Fibroblast of pulmonary artery (primary cell): ENCODE measurements at regions not wholly inside any gene's neighbourhood (a gene's known extent, or its start where the extent isn't known, plus 50 kb on each side); places are given as distances from the start of the nearest gene placed in this dataset.
A peak's percentile ranks its signal among the peaks of the same experiment; 100 is the strongest.

Experiments used
- DNase-seq: peaks from one replicate; pipeline ENCODE4 v3.0.0-alpha.2; 2010; ENCODE audit warnings: low read depth
- H3K4me3 ChIP-seq: replicated peaks from 2 replicates; pipeline ENCODE4 v1.5.1; 2011; ENCODE audit warnings: low read depth, mild to moderate bottlenecking, control low read depth, low read length, moderate library complexity
- TF ChIP-seq, protein P1 (sequence below): IDR thresholded peaks from 2 replicates; pipeline ENCODE4 v1.5.1; 2011; ENCODE audit warnings: mild to moderate bottlenecking, control low read depth, low read length, inconsistent platforms; ENCODE audit errors: missing control alignments

DNA sequence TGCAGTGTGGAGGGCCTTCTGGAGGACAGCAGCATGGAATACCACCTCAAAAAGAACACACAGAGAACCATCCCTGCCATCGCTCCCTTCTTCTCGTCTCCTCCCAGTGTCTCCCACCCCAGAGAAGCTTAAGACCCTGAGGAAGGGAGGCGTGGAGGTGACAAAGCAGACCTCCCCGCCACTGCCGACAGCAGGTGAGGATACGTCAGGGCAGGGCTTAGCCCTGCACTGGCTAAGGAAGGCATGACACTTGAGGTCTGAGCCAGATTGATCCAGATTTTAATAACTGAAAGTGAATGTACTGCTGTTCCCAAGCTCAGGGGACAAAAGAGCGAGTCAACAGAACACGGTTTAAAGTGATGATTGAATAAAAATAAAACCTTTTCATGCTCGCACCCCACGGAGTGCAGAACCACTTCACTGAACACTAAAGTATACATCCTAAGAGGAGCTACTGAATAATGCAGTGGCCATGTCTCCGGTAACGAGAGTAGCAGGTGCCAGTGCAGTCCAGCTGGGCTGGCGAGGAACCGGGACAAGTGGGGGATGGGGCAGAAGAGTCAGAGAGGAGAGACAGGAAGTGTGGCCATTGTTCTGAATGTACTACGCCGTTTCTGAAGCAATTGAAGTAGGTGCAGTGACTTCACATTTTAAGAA lies 391.0 kb downstream of the CDH2 start:
- TF ChIP-seq, protein P1, sequence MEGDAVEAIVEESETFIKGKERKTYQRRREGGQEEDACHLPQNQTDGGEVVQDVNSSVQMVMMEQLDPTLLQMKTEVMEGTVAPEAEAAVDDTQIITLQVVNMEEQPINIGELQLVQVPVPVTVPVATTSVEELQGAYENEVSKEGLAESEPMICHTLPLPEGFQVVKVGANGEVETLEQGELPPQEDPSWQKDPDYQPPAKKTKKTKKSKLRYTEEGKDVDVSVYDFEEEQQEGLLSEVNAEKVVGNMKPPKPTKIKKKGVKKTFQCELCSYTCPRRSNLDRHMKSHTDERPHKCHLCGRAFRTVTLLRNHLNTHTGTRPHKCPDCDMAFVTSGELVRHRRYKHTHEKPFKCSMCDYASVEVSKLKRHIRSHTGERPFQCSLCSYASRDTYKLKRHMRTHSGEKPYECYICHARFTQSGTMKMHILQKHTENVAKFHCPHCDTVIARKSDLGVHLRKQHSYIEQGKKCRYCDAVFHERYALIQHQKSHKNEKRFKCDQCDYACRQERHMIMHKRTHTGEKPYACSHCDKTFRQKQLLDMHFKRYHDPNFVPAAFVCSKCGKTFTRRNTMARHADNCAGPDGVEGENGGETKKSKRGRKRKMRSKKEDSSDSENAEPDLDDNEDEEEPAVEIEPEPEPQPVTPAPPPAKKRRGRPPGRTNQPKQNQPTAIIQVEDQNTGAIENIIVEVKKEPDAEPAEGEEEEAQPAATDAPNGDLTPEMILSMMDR: no peak

DNA sequence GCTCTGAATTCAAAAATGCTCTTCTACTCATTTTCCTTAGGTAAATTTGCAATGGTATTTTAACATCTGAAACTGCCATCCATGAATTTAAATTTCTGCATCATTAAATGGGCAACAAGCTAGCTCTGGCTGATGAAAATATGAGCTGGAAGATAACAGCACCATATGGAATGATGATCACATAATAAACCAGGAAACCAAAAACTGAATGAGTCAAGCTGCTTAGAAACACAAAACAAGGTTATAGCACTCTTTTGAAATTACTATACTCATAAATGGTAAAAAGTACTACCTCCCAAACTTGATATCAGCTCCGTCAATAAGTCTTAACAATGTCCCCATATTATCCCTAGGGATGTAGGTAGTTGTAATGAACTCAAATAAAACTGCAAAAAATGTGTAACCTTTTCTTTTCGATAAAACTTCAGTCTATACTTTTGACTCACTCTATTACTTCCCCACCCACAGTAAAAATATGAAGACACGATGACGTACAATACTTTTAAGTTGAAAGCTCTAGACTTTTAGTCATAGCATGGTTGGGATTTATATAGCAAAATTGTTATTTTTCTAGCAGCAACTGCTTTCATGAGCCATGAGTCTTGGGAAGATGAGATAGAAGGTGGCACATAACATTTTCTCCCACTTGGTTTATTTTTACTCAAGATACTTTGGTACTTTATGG lies 396.7 kb downstream of the CDH2 start:
- DNase-seq: peak; percentile 8
- TF ChIP-seq, protein P1: no peak
- no peak overlapping the region for H3K4me3 ChIP-seq

More for the DNA sequence above, 391.0 kb downstream of the CDH2 start:
- H3K4me3 ChIP-seq: no peak overlapping the region
- no peak for DNase-seq

DNA sequence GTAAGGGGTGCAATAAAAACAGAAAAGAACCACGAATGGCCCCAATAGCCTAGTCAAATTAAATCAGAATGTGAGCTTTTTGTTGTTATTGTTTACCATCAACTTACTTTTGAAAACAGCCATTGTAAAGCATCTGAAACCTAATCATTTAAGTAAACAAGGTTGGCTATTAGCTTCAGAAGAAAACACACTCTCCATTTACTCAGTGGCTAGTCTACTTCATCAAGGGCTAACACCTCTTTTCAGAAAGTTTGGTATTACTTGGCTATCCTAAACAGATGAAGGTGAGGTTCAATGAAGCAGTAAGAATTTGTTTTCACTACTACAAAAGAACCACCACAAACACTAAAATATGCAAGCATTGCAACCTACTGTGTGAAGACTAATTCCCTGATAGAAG lies 398.0 kb downstream of the CDH2 start:
- H3K4me3 ChIP-seq: no peak overlapping the region
- no peak for DNase-seq
- TF ChIP-seq, protein P1: no peak

DNA sequence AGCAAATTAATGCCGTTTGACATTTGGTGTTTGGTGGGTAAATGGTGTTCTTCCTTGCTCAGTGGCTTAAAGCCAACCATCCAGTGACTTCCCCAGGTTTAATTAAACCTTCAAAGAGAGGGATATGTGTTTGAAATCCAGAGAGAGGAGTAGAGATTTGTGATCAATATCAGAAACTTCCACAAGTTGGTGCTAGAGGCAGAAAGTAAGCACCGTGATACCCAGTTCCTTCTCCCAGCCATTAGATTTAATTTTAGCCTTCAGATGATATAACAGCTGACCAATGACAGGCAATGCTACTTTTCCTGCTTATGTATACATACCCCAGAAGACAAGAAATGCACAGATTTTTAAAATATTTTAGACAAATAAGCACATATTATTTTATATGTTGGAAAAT lies 398.5 kb downstream of the CDH2 start:
- no peak overlapping the region for H3K4me3 ChIP-seq
- DNase-seq: peak; percentile 47
- TF ChIP-seq, protein P1: peak; percentile 66

DNA sequence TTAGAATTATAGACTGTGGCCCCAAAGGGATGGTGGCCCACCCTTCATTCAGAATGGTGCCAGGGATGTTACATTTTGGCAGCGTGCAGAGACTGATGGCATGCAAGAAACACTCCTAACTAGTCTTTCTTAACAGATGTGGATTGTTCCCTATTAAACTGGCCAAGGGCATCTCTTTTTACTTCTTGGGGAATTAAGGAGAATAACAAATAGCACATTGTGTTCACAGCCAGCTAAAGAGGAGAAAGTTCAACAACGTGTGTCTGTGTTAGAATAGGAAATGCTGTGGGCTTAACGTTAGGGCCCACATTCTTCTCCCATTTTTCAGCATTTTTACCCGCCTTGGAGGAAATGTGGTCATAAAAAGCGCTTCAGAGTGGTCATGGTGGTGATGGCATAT lies 404.8 kb downstream of the CDH2 start:
- H3K4me3 ChIP-seq: no peak overlapping the region
- no peak for DNase-seq
- TF ChIP-seq, protein P1: no peak

DNA sequence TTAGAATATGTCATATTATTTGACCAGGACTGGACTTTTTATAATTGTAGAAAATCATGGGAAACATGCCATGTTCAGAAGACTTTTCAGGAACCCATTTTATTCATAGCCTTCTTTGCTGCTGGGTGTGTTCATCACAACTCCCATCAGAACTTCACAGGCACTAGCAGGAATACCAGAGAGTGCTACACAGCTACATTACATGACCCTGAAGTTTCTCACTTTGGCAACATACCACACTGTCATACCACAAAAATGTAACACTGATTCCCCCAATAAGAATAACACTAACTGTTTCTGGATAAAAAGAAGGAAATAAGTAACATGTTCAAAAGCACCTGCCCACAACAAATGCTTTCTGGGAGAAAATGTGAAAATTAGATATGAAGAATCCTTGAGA lies 405.4 kb downstream of the CDH2 start:
- no peak overlapping the region for H3K4me3 ChIP-seq
- TF ChIP-seq, protein P1: no peak
- DNase-seq: no peak
